Loucy (cell line): ENCODE measurements at regions not wholly inside any gene's neighbourhood (a gene's known extent, or its start where the extent isn't known, plus 50 kb on each side); places are given as distances from the start of the nearest gene placed in this dataset.

ENCODE experiments used
- CTCF ChIP-seq: fragments of 200-600 bp; sonication (generic); conservative IDR thresholded peaks from 2 replicates; pipeline ENCODE4 v1.5.1; 2014; ENCODE audit warnings: mild to moderate bottlenecking, antibody characterized with exemption, low read length
- EZH2phosphoT487 ChIP-seq: fragments of 200-600 bp; IDR thresholded peaks from 2 replicates; pipeline ENCODE4 v1.6.1; 2018; ENCODE audit warnings: antibody characterized with exemption, mild to moderate bottlenecking, moderate library complexity, borderline replicate concordance

GRCh38 chr3:27022096-27022761 lies 347.0 kb downstream of the NEK10 start:
- TF ChIP-seq CTCF (no peak), EZH2phosphoT487 (no peak)
